CD14-positive monocyte (primary cell): ENCODE measurements at regions not wholly inside any gene's neighbourhood (a gene's known extent, or its start where the extent isn't known, plus 50 kb on each side); places are given as distances from the start of the nearest gene placed in this dataset.

Source experiments
- DNase-seq, 3 donors: peaks; one replicate each; pipeline ENCODE4 v3.0.0-alpha.2; 2011 to 2022
- H2AFZ ChIP-seq: 2 replicates; pipeline ENCODE4 v1.6.0; 2012; ENCODE audit warnings: mild to moderate bottlenecking, low read depth, low read length, inconsistent platforms; ENCODE audit not compliant: insufficient read depth, poor library complexity, severe bottlenecking
- H3K27ac ChIP-seq, 2 donors: 1 replicate in 1 of 2; 2 replicates in 1 of 2; pipeline ENCODE4 v1.5.1; 2012 to 2013; ENCODE audit warnings: low read length in 2 of 2, control low read depth in 1 of 2, inconsistent platforms in 1 of 2, low read depth in 1 of 2, mild to moderate bottlenecking in 1 of 2
- H3K27me3 ChIP-seq, 2 donors: one replicate each; pipeline versions ENCODE4 v1.6.0 to v1.6.1; 2011 to 2013; ENCODE audit warnings: low read length in 2 of 2; ENCODE audit not compliant: control insufficient read depth in 2 of 2, insufficient read depth in 2 of 2
- H3K36me3 ChIP-seq, 2 donors: replicated peaks in 1 of 2; 1 replicate in 1 of 2; 2 replicates in 1 of 2; pipeline versions ENCODE4 v1.5.1 to v1.6.1; 2012 to 2013; ENCODE audit warnings: low read length in 2 of 2, control low read depth in 1 of 2, inconsistent platforms in 1 of 2, mild to moderate bottlenecking in 1 of 2; ENCODE audit not compliant: insufficient read depth in 2 of 2, control insufficient read depth in 1 of 2
- H3K4me1 ChIP-seq, 2 donors: 1 replicate in 1 of 2; 2 replicates in 1 of 2; pipeline versions ENCODE4 v1.5.1 to v1.6.1; 2012 to 2013; ENCODE audit warnings: low read length in 2 of 2, control low read depth in 1 of 2, inconsistent platforms in 1 of 2, mild to moderate bottlenecking in 1 of 2, moderate library complexity in 1 of 2; ENCODE audit not compliant: insufficient read depth in 2 of 2, control insufficient read depth in 1 of 2
- H3K4me2 ChIP-seq: replicated peaks from 2 replicates; pipeline ENCODE3; 2012; ENCODE audit warnings: low read length, moderate library complexity, mild to moderate bottlenecking; ENCODE audit not compliant: poor library complexity, severe bottlenecking; ENCODE audit errors: extremely low read depth
- H3K4me3 ChIP-seq, 3 experiments: fragments of 200-600 bp in 1 of 3; sonication (generic) in 1 of 3; replicated peaks in 1 of 3; 1 replicate in 2 of 3; 2 replicates in 1 of 3; pipeline ENCODE4 v1.5.1; 2011 to 2013; ENCODE audit warnings: low read length in 3 of 3, mild to moderate bottlenecking in 3 of 3, control low read depth in 2 of 3, low read depth in 2 of 3, inconsistent platforms in 1 of 3, moderate library complexity in 1 of 3
- H3K79me2 ChIP-seq: 2 replicates; pipeline ENCODE4 v1.6.0; 2012; ENCODE audit warnings: mild to moderate bottlenecking, control low read depth, inconsistent platforms, low read length, moderate library complexity; ENCODE audit not compliant: insufficient read depth
- H3K9ac ChIP-seq: 2 replicates; pipeline ENCODE4 v1.6.0; 2017; ENCODE audit warnings: low read length, mild to moderate bottlenecking; ENCODE audit not compliant: insufficient read depth, poor library complexity, severe bottlenecking
- H3K9me3 ChIP-seq, 2 donors: replicated peaks in 1 of 2; 1 replicate in 1 of 2; 2 replicates in 1 of 2; pipeline versions ENCODE4 v1.5.1 to v1.6.1; 2012 to 2013; ENCODE audit warnings: low read length in 2 of 2, control low read depth in 1 of 2; ENCODE audit not compliant: control insufficient read depth in 1 of 2, insufficient read depth in 1 of 2
- H4K20me1 ChIP-seq: 2 replicates; pipeline ENCODE4 v1.6.0; 2012; ENCODE audit warnings: mild to moderate bottlenecking, low read length, control low read depth, moderate library complexity; ENCODE audit not compliant: insufficient read depth
- H3K27ac Mint-ChIP-seq, 7 donors: one replicate each; pipeline ENCODE4 v1.8.0; 2020; ENCODE audit warnings: mild to moderate bottlenecking in 7 of 7, mixed read lengths in 7 of 7, moderate library complexity in 6 of 7, inconsistent platforms in 2 of 7
- H3K27me3 Mint-ChIP-seq, 3 donors: one replicate each; pipeline ENCODE4 v1.8.0; 2021 to 2022; ENCODE audit warnings: low read depth in 3 of 3, mild to moderate bottlenecking in 3 of 3, mixed read lengths in 3 of 3, moderate library complexity in 3 of 3, inconsistent platforms in 1 of 3
- H3K36me3 Mint-ChIP-seq, 2 donors: one replicate each; pipeline ENCODE4 v1.8.0; 2020; ENCODE audit warnings: mixed read lengths in 2 of 2, inconsistent platforms in 1 of 2, mild to moderate bottlenecking in 1 of 2
- H3K4me1 Mint-ChIP-seq: one replicate; pipeline ENCODE4 v1.8.0; 2020; ENCODE audit warnings: mild to moderate bottlenecking, mixed read lengths
- H3K4me3 Mint-ChIP-seq, 2 donors: one replicate each; pipeline ENCODE4 v1.8.0; 2020; ENCODE audit warnings: mild to moderate bottlenecking in 2 of 2, mixed read lengths in 2 of 2, moderate library complexity in 1 of 2
- H3K9me3 Mint-ChIP-seq, 7 donors: one replicate each; pipeline ENCODE4 v1.8.0; 2020 to 2022; ENCODE audit warnings: mixed read lengths in 7 of 7, mild to moderate bottlenecking in 6 of 7, moderate library complexity in 6 of 7, inconsistent platforms in 2 of 7
- WGBS: methylation state at CpG from one replicate; pipeline ENCODE4 v1.1.5; 2013; ENCODE audit warnings: missing lambda C conversion rate; ENCODE audit not compliant: insufficient coverage; 5-methylcytosine and 5-hydroxymethylcytosine counted together
- intact Hi-C, 2 donors: fragments of 100-400 bp; cut with micrococcal nuclease; formaldehyde crosslinking; loops; one replicate each; pipeline versions ENCODE4 v1.15.0 to v1.15.1; 2023
- TF ChIP-seq, protein P1 (sequence below): fragments of 200-600 bp; IDR thresholded peaks from one replicate; pipeline ENCODE4 v1.8.0; 2022; ENCODE audit warnings: antibody characterized with exemption, mild to moderate bottlenecking

GRCh38 chr14:99327050-99327449 lies 55.1 kb upstream of the BCL11B start:
- Histone ChIP-seq H2AFZ (no peak overlapping the region), H4K20me1 (no peaks in the 10 kb centered on the region), H3K79me2 (no peaks in the 10 kb centered on the region), H3K36me3 (no peaks in the 10 kb centered on the region), H3K4me3 (no peak overlapping the region), H3K4me2 (no peak overlapping the region), H3K9ac (no peak overlapping the region), H3K9me3 (peaks cover 0 to 4% of the 10 kb centered on the region in 2 donors), H3K27ac (no peak overlapping the region), H3K27me3 (no peaks in the 10 kb centered on the region), H3K4me1 (no peaks in the 10 kb centered on the region)
- Mint-ChIP-seq H3K9me3 (peaks cover 0 to 3% (median 0%) of the 10 kb centered on the region in 7 donors), H3K27ac (no peak overlapping the region), H3K27me3 (no peaks in the 10 kb centered on the region), H3K4me3 (no peak overlapping the region), H3K4me1 (no peaks in the 10 kb centered on the region), H3K36me3 (no peaks in the 10 kb centered on the region)
- TF ChIP-seq, protein P1, sequence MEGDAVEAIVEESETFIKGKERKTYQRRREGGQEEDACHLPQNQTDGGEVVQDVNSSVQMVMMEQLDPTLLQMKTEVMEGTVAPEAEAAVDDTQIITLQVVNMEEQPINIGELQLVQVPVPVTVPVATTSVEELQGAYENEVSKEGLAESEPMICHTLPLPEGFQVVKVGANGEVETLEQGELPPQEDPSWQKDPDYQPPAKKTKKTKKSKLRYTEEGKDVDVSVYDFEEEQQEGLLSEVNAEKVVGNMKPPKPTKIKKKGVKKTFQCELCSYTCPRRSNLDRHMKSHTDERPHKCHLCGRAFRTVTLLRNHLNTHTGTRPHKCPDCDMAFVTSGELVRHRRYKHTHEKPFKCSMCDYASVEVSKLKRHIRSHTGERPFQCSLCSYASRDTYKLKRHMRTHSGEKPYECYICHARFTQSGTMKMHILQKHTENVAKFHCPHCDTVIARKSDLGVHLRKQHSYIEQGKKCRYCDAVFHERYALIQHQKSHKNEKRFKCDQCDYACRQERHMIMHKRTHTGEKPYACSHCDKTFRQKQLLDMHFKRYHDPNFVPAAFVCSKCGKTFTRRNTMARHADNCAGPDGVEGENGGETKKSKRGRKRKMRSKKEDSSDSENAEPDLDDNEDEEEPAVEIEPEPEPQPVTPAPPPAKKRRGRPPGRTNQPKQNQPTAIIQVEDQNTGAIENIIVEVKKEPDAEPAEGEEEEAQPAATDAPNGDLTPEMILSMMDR, result no peak
- 81% methylated on average over 4 of the region's 5 CpGs for WGBS
- DNase-seq, result no peak
- intact Hi-C loops, result no loop called here

- H2AFZ ChIP-seq, result no peak overlapping the region
- no peaks in the 10 kb centered on the region for H4K20me1 ChIP-seq
- DNase-seq, result no peak
- no peaks in the 10 kb centered on the region for H3K9me3 ChIP-seq
- 89% methylated on average over 8 of the region's 8 CpGs for WGBS
- no peaks in the 10 kb centered on the region for H3K27me3 ChIP-seq
- no peaks in the 10 kb centered on the region for H3K36me3 ChIP-seq
- H3K4me1 Mint-ChIP-seq, result no peaks in the 10 kb centered on the region
- no peak overlapping the region for H3K27ac Mint-ChIP-seq
- H3K36me3 Mint-ChIP-seq, result no peaks in the 10 kb centered on the region
- TF ChIP-seq, protein P1, result no peak
- intact Hi-C loops, result no loop called here
- H3K9ac ChIP-seq, result no peak overlapping the region
- H3K4me2 ChIP-seq, result no peak overlapping the region
- no peaks in the 10 kb centered on the region for H3K27me3 Mint-ChIP-seq
- no peak overlapping the region for H3K4me3 Mint-ChIP-seq
- peaks cover 0 to 3% (median 0%) of the 10 kb centered on the region in 7 donors for H3K9me3 Mint-ChIP-seq
- no peak overlapping the region for H3K4me3 ChIP-seq
- H3K79me2 ChIP-seq, result no peaks in the 10 kb centered on the region
- H3K4me1 ChIP-seq, result no peaks in the 10 kb centered on the region
- H3K27ac ChIP-seq, result no peak overlapping the region
These were observed 54.2 kb upstream of the BCL11B start for GRCh38 chr14:99326041-99326710.
